ENCODE measurements at regions not wholly inside any gene's neighbourhood (a gene's known extent, or its start where the extent isn't known, plus 50 kb on each side); places are given as distances from the start of the nearest gene placed in this dataset.

GRCh38 chr2:120992791-120993555 is 257.3 kb downstream of the GLI2 start:
- Histone ChIP-seq H3K4me1 (ENCODE audit: control extremely low read depth in 1 of 4, control insufficient read depth in 4 of 4, insufficient read depth in 4 of 4, low read length in 3 of 4) (no peaks in the 10 kb centered on the region), H3K9me3 (ENCODE audit: control extremely low read depth in 1 of 5, control insufficient read depth in 4 of 5, insufficient read depth in 2 of 5, low read depth in 1 of 5, low read length in 4 of 5) (no peaks in the 10 kb centered on the region), H3K27ac (ENCODE audit: insufficient read depth in 1 of 2, low read depth in 1 of 2, low read length in 2 of 2, poor library complexity in 1 of 2, severe bottlenecking in 2 of 2) (no peak overlapping the region), H3K27me3 (replicated peaks in 2 of 5; ENCODE audit: control insufficient read depth in 4 of 5, insufficient read depth in 5 of 5, low read length in 4 of 5) (no peaks in the 10 kb centered on the region), H3K36me3 (ENCODE audit: control insufficient read depth in 4 of 4, insufficient read depth in 4 of 4, low read length in 3 of 4) (peaks cover 0 to 8% (median 0%) of the 10 kb centered on the region in 4 experiments), H3K4me3 (ENCODE audit: control insufficient read depth in 1 of 7, extremely low read depth in 1 of 7, insufficient read depth in 4 of 7, low read depth in 2 of 7, low read length in 6 of 7) (no peak overlapping the region)
- ChIA-PET POLR2A (no interaction called here), CTCF (no interaction called here)
- DNase-seq: no peak
- 100% methylated on average over 10 of the region's 11 CpGs for WGBS (ENCODE audit: insufficient coverage)

GRCh38 chr2:120993661-120994060 is 258.0 kb downstream of the GLI2 start:
- DNase-seq: no peak
- 93% methylated on average over 5 of the region's 9 CpGs for WGBS (ENCODE audit: insufficient coverage)
- H3K27me3 ChIP-seq (replicated peaks in 2 of 5; ENCODE audit: control insufficient read depth in 4 of 5, insufficient read depth in 5 of 5, low read length in 4 of 5): no peaks in the 10 kb centered on the region
- POLR2A ChIA-PET: no interaction called here
- H3K4me3 ChIP-seq (ENCODE audit: control insufficient read depth in 1 of 7, extremely low read depth in 1 of 7, insufficient read depth in 4 of 7, low read depth in 2 of 7, low read length in 6 of 7): no peak overlapping the region
- H3K4me1 ChIP-seq (ENCODE audit: control extremely low read depth in 1 of 4, control insufficient read depth in 4 of 4, insufficient read depth in 4 of 4, low read length in 3 of 4): no peaks in the 10 kb centered on the region
- H3K27ac ChIP-seq (ENCODE audit: insufficient read depth in 1 of 2, low read depth in 1 of 2, low read length in 2 of 2, poor library complexity in 1 of 2, severe bottlenecking in 2 of 2): no peak overlapping the region
- H3K36me3 ChIP-seq (ENCODE audit: control insufficient read depth in 4 of 4, insufficient read depth in 4 of 4, low read length in 3 of 4): peaks cover 0 to 8% (median 0%) of the 10 kb centered on the region in 4 experiments
- H3K9me3 ChIP-seq (ENCODE audit: control extremely low read depth in 1 of 5, control insufficient read depth in 4 of 5, insufficient read depth in 2 of 5, low read depth in 1 of 5, low read length in 4 of 5): peaks cover 0 to 2% (median 0%) of the 10 kb centered on the region in 5 experiments
- CTCF ChIA-PET: no interaction called here

GRCh38 chr2:120994301-120994995 is 258.8 kb downstream of the GLI2 start:
- 100% methylated on average over 9 of the region's 14 CpGs for WGBS (ENCODE audit: insufficient coverage)
- Histone ChIP-seq H3K36me3 (ENCODE audit: control insufficient read depth in 4 of 4, insufficient read depth in 4 of 4, low read length in 3 of 4) (peaks cover 0 to 4% (median 0%) of the 10 kb centered on the region in 4 experiments), H3K4me3 (ENCODE audit: control insufficient read depth in 1 of 7, extremely low read depth in 1 of 7, insufficient read depth in 4 of 7, low read depth in 2 of 7, low read length in 6 of 7) (no peak overlapping the region), H3K4me1 (ENCODE audit: control extremely low read depth in 1 of 4, control insufficient read depth in 4 of 4, insufficient read depth in 4 of 4, low read length in 3 of 4) (no peaks in the 10 kb centered on the region), H3K27ac (ENCODE audit: insufficient read depth in 1 of 2, low read depth in 1 of 2, low read length in 2 of 2, poor library complexity in 1 of 2, severe bottlenecking in 2 of 2) (no peak overlapping the region), H3K9me3 (ENCODE audit: control extremely low read depth in 1 of 5, control insufficient read depth in 4 of 5, insufficient read depth in 2 of 5, low read depth in 1 of 5, low read length in 4 of 5) (peaks cover 0 to 2% (median 0%) of the 10 kb centered on the region in 5 experiments), H3K27me3 (replicated peaks in 2 of 5; ENCODE audit: control insufficient read depth in 4 of 5, insufficient read depth in 5 of 5, low read length in 4 of 5) (no peaks in the 10 kb centered on the region)
- CTCF ChIA-PET: no interaction called here
- DNase-seq: no peak
- POLR2A ChIA-PET: no interaction called here

- POLR2A ChIA-PET: no interaction called here
- no peak for DNase-seq
- 94% methylated on average over 7 of the region's 7 CpGs for WGBS (ENCODE audit: insufficient coverage)
- Histone ChIP-seq H3K4me1 (ENCODE audit: control extremely low read depth in 1 of 4, control insufficient read depth in 4 of 4, insufficient read depth in 4 of 4, low read length in 3 of 4) (no peaks in the 10 kb centered on the region), H3K4me3 (ENCODE audit: control insufficient read depth in 1 of 7, extremely low read depth in 1 of 7, insufficient read depth in 4 of 7, low read depth in 2 of 7, low read length in 6 of 7) (no peak overlapping the region), H3K9me3 (ENCODE audit: control extremely low read depth in 1 of 5, control insufficient read depth in 4 of 5, insufficient read depth in 2 of 5, low read depth in 1 of 5, low read length in 4 of 5) (peaks cover 0 to 2% (median 0%) of the 10 kb centered on the region in 5 experiments), H3K36me3 (ENCODE audit: control insufficient read depth in 4 of 4, insufficient read depth in 4 of 4, low read length in 3 of 4) (peaks cover 0 to 4% (median 0%) of the 10 kb centered on the region in 4 experiments), H3K27me3 (replicated peaks in 2 of 5; ENCODE audit: control insufficient read depth in 4 of 5, insufficient read depth in 5 of 5, low read length in 4 of 5) (no peaks in the 10 kb centered on the region), H3K27ac (ENCODE audit: insufficient read depth in 1 of 2, low read depth in 1 of 2, low read length in 2 of 2, poor library complexity in 1 of 2, severe bottlenecking in 2 of 2) (no peak overlapping the region)
- CTCF ChIA-PET: no interaction called here
Observed at GRCh38 chr2:120995152-120995551, 259.5 kb downstream of the GLI2 start.

GRCh38 chr2:120995656-120996190 is 260.1 kb downstream of the GLI2 start:
- H3K36me3 ChIP-seq (ENCODE audit: control insufficient read depth in 4 of 4, insufficient read depth in 4 of 4, low read length in 3 of 4): no peaks in the 10 kb centered on the region
- ChIA-PET POLR2A (interaction anchor here (0.6 kb wide), 1 partner anchor 8 kb away, joined by 3 read pairs; no protein-coding TSS in a partner anchor), CTCF (interaction anchor here (1.0 kb wide), 1 partner anchor 9 kb away, joined by 3 read pairs; no protein-coding TSS in a partner anchor)
- H3K4me1 ChIP-seq (ENCODE audit: control extremely low read depth in 1 of 4, control insufficient read depth in 4 of 4, insufficient read depth in 4 of 4, low read length in 3 of 4): no peaks in the 10 kb centered on the region
- WGBS (ENCODE audit: insufficient coverage): 98% methylated on average over 15 of the region's 15 CpGs
- no peak overlapping the region for H3K4me3 ChIP-seq (ENCODE audit: control insufficient read depth in 1 of 7, extremely low read depth in 1 of 7, insufficient read depth in 4 of 7, low read depth in 2 of 7, low read length in 6 of 7)
- no peak overlapping the region for H3K27ac ChIP-seq (ENCODE audit: insufficient read depth in 1 of 2, low read depth in 1 of 2, low read length in 2 of 2, poor library complexity in 1 of 2, severe bottlenecking in 2 of 2)
- no peaks in the 10 kb centered on the region for H3K27me3 ChIP-seq (replicated peaks in 2 of 5; ENCODE audit: control insufficient read depth in 4 of 5, insufficient read depth in 5 of 5, low read length in 4 of 5)
- no peak for DNase-seq
- peaks cover 0 to 2% (median 0%) of the 10 kb centered on the region in 5 experiments for H3K9me3 ChIP-seq (ENCODE audit: control extremely low read depth in 1 of 5, control insufficient read depth in 4 of 5, insufficient read depth in 2 of 5, low read depth in 1 of 5, low read length in 4 of 5)

GRCh38 chr2:120999377-121000097 is 263.9 kb downstream of the GLI2 start:
- Histone ChIP-seq H3K36me3 (ENCODE audit: control insufficient read depth in 4 of 4, insufficient read depth in 4 of 4, low read length in 3 of 4) (no peaks in the 10 kb centered on the region), H3K27ac (ENCODE audit: insufficient read depth in 1 of 2, low read depth in 1 of 2, low read length in 2 of 2, poor library complexity in 1 of 2, severe bottlenecking in 2 of 2) (no peak overlapping the region), H3K4me3 (ENCODE audit: control insufficient read depth in 1 of 7, extremely low read depth in 1 of 7, insufficient read depth in 4 of 7, low read depth in 2 of 7, low read length in 6 of 7) (no peak overlapping the region), H3K4me1 (ENCODE audit: control extremely low read depth in 1 of 4, control insufficient read depth in 4 of 4, insufficient read depth in 4 of 4, low read length in 3 of 4) (no peaks in the 10 kb centered on the region), H3K9me3 (ENCODE audit: control extremely low read depth in 1 of 5, control insufficient read depth in 4 of 5, insufficient read depth in 2 of 5, low read depth in 1 of 5, low read length in 4 of 5) (peaks cover 0 to 5% (median 0%) of the 10 kb centered on the region in 5 experiments), H3K27me3 (replicated peaks in 2 of 5; ENCODE audit: control insufficient read depth in 4 of 5, insufficient read depth in 5 of 5, low read length in 4 of 5) (no peaks in the 10 kb centered on the region)
- POLR2A ChIA-PET: no interaction called here
- DNase-seq: no peak
- 90% methylated on average over 2 of the region's 6 CpGs for WGBS (ENCODE audit: insufficient coverage)
- CTCF ChIA-PET: no interaction called here
